GM21737 (cell line): ENCODE measurements at regions not wholly inside any gene's neighbourhood (a gene's known extent, or its start where the extent isn't known, plus 50 kb on each side); places are given as distances from the start of the nearest gene placed in this dataset.
"Not testable (repeated sequence)": the region's sequence is repeated elsewhere in the genome, so short reads cannot be mapped to it uniquely, and the experiment has no call there.

ENCODE experiments used
- ATAC-seq: cut with Tn5 transposase; IDR thresholded peaks from one replicate; pipeline ENCODE4 v1.9.1; 2021; ENCODE audit warnings: mild to moderate bottlenecking, moderate library complexity; ENCODE audit not compliant: unreplicated experiment

- not testable (repeated sequence) for ATAC-seq
These were observed 75.7 kb downstream of the QDPR start for GRCh38 chr4:17436047-17436749.

- ATAC-seq = no peak
These were observed 78.1 kb downstream of the QDPR start for GRCh38 chr4:17433827-17434226.

- ATAC-seq = no peak
These were observed 83.9 kb downstream of the QDPR start for GRCh38 chr4:17427991-17428390.

GRCh38 chr4:17426222-17426621, 85.7 kb downstream of the QDPR start:
- ATAC-seq = no peak

GRCh38 chr4:17418010-17418409, 93.9 kb downstream of the QDPR start:
- no peak for ATAC-seq

GRCh38 chr4:17414392-17414791, 97.5 kb downstream of the QDPR start:
- no peak for ATAC-seq

GRCh38 chr4:17400686-17401085, 111.2 kb downstream of the QDPR start:
- ATAC-seq = no peak

GRCh38 chr4:17398805-17399204, 113.1 kb downstream of the QDPR start:
- ATAC-seq = no peak

GRCh38 chr4:17398035-17398434, 113.9 kb downstream of the QDPR start:
- no peak for ATAC-seq

- ATAC-seq = no peak
These were observed 114.3 kb downstream of the QDPR start for GRCh38 chr4:17397611-17398010.

GRCh38 chr4:17385403-17385802, 126.5 kb downstream of the QDPR start:
- ATAC-seq = peak; percentile 65

- no peak for ATAC-seq
These were observed 131.5 kb downstream of the QDPR start for GRCh38 chr4:17380347-17380746.

GRCh38 chr4:17376205-17376604, 135.7 kb downstream of the QDPR start:
- ATAC-seq = no peak

- ATAC-seq = no peak
These were observed 138.2 kb downstream of the QDPR start for GRCh38 chr4:17373666-17374065.

- ATAC-seq = no peak
These were observed 141.1 kb downstream of the QDPR start for GRCh38 chr4:17370818-17371217.

GRCh38 chr4:17368408-17368807, 143.5 kb downstream of the QDPR start:
- no peak for ATAC-seq

GRCh38 chr4:17367201-17367600, 144.7 kb downstream of the QDPR start:
- ATAC-seq = no peak

- no peak for ATAC-seq
These were observed 145.4 kb downstream of the QDPR start for GRCh38 chr4:17366496-17366895.

- ATAC-seq = no peak
These were observed 149.5 kb downstream of the QDPR start for GRCh38 chr4:17362430-17362829.

- no peak for ATAC-seq
These were observed 153.6 kb downstream of the QDPR start for GRCh38 chr4:17358241-17358640.

GRCh38 chr4:17356926-17357325, 155.0 kb downstream of the QDPR start:
- no peak for ATAC-seq

- no peak for ATAC-seq
These were observed 159.5 kb downstream of the QDPR start for GRCh38 chr4:17352357-17352756.

GRCh38 chr4:17347445-17347844, 164.4 kb downstream of the QDPR start:
- no peak for ATAC-seq
